ENCODE measurements at regions not wholly inside any gene's neighbourhood (a gene's known extent, or its start where the extent isn't known, plus 50 kb on each side); places are given as distances from the start of the nearest gene placed in this dataset.

DNA sequence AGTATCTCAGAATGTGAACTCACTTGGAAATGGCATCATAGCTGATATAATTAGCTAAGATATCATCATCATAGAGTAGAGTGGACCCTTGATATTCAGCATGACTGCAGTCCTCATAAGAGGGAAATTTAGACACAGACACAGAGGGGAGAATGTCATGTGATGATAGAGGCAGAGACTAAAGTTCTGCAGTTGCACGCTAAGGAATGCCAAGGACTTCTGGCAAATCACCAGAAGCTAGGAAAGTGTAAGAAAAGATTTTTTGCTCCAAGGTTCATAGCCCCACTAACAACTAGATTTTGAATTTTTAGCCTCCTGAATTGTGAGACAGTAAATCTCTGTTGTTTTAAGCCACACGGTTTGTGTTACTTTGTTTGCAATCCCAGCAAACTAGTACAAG, 612.6 kb upstream of the ST8SIA4 start:
- no peak for TF ChIP-seq BCL11A (IDR thresholded peaks at IDR 0.05; ENCODE audit: low read depth in 2 of 2, low read length in 2 of 2)
- TF ChIP-seq, protein P1, sequence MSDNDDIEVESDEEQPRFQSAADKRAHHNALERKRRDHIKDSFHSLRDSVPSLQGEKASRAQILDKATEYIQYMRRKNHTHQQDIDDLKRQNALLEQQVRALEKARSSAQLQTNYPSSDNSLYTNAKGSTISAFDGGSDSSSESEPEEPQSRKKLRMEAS (IDR thresholded peaks at IDR 0.05): no peak

All from H1 (cell line).